Right cardiac atrium (tissue), 5 donors: ENCODE measurements at regions not wholly inside any gene's neighbourhood (a gene's known extent, or its start where the extent isn't known, plus 50 kb on each side); places are given as distances from the start of the nearest gene placed in this dataset.

Experiments
- ATAC-seq, 2 donors: fragments of 200-7000 bp; cut with Tn5 transposase; one replicate each; pipeline versions ENCODE4 v1.8.0 to v1.9.1; 2020; ENCODE audit warnings: moderate library complexity in 2 of 2, mild to moderate bottlenecking in 1 of 2
- DNase-seq, 3 donors: peaks; one replicate each; pipeline ENCODE4 v3.0.0-alpha.2; 2020
- H3K27ac ChIP-seq: one replicate; pipeline ENCODE4 v1.5.1; 2013; ENCODE audit warnings: mild to moderate bottlenecking, low read length, control low read depth, moderate library complexity
- H3K27me3 ChIP-seq: one replicate; pipeline ENCODE4 v1.6.1; 2013; ENCODE audit not compliant: control insufficient read depth, insufficient read depth
- H3K4me1 ChIP-seq: one replicate; pipeline ENCODE4 v1.6.1; 2013; ENCODE audit warnings: low read length; ENCODE audit not compliant: control insufficient read depth, insufficient read depth
- H3K4me3 ChIP-seq: one replicate; pipeline ENCODE4 v1.5.1; 2013; ENCODE audit warnings: low read length, control low read depth
- H3K9me3 ChIP-seq: one replicate; pipeline ENCODE4 v1.6.1; 2013; ENCODE audit warnings: low read length; ENCODE audit not compliant: control insufficient read depth
- WGBS: extraction: QIAGEN DNeasy Blood & Tissue Kit; methylation state at CpG from one replicate; pipeline ENCODE4 v1.1.7; 2013; 5-methylcytosine and 5-hydroxymethylcytosine counted together
- intact Hi-C, 4 donors: fragments of 100-400 bp; cut with DNase I; formaldehyde crosslinking; loops; one replicate each; pipeline versions ENCODE4 v1.11.0 to v1.14.0; 2022 to 2023
- donor health status: healthy with polysubstance abuse.
- donor health status: DM: no; HTN: yes; CAD: no.
- donor health status: DM: no; HTN: no; CAD: no.
- donor health status: DM: no; HTN: yes; CAD: no; lungs with severe emphysema.
- donor health status: DM: yes; HTN: yes; CAD: no.

DNA sequence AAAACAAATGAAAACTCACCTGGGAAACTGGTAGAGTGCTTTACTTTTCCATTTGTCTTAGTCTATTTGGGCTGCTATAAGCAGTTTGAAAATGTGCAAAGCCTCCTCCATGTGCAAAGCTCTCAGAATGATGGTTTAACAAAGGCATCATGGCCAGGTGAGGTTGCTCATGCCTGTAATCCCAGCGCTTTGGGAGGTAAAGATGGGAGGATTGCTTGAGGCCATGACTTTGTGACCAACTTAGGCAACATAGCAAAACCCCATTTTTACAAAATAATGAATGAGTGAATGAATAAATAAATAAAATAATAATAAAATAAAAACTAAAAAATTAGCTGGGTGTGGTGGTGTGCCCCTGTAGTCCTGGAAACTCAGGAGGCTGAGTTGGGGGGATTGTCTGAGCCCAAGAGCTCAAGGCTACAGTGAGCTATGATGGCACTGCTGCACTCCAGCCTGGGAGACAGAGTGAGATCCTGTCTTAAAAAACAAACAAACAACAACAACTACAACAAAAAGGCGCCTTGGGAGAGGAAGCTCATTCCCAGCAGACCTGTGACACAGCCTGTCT is 71.8 kb downstream of the MYCN start:
- intact Hi-C loops, result no loop called here
- WGBS, result 80% methylated on average over 2 of the region's 2 CpGs
- Histone ChIP-seq H3K27ac (no peak overlapping the region), H3K4me3 (no peak overlapping the region), H3K4me1 (no peaks in the 10 kb centered on the region), H3K9me3 (no peaks in the 10 kb centered on the region), H3K27me3 (no peaks in the 10 kb centered on the region)
- DNase-seq (no peak), ATAC-seq (no peak)

DNA sequence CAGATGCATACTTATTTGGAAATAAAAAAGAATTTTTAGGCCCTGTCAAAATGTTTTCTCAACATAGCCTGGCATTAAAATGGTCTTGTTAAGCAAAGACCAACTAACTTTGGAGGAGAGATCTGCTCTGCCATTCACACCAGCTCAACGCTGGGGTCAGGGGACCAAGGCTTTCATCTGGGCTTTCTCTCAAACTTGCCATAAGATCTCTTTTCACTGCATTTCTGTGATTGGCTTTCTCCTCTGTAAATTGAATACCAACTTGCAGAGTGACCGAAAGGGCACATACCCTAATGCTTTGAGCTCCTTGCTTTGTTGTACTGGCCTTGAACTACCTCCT is 71.2 kb downstream of the MYCN start:
- ATAC-seq (no peak), DNase-seq (no peak)
- H3K27me3 ChIP-seq, result no peaks in the 10 kb centered on the region
- H3K4me3 ChIP-seq, result no peak overlapping the region
- intact Hi-C loops, result no loop called here
- no peaks in the 10 kb centered on the region for H3K9me3 ChIP-seq
- H3K27ac ChIP-seq, result no peak overlapping the region
- H3K4me1 ChIP-seq, result no peaks in the 10 kb centered on the region
- WGBS, result 91% methylated on average over 2 of the region's 2 CpGs

DNA sequence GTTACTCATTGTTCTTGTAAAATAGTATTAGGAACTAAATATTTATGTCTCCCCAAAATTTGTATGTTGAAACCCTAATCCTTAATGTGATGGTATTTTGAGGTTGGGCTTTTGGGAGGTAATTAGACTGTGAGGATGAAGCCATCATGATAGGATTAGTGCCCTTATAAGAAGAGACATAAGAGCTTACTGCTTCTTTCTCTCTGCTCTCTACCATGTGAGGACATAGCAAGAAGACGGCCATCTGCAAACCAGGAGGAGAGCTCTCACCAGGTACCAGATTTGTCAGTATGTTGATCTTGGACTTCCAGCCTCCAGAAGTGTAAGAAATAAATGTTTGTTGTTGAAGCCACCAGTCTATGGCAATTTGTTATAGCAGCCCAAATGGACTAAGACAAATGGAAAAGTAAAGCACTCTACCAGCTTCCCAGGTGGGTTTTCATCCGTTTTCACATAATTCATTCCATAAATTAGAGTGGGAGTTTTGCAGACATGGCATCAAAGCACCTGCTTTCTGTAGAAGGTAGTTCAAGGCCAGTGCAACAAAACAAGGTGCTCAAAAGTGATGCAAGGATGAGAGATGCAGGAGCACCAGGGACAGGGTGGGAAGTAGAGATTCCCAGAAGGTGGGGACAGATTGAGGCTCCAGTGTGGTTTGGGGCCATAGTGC is 70.7 kb downstream of the MYCN start:
- 89% methylated on average over 2 of the region's 2 CpGs for WGBS
- Histone ChIP-seq H3K4me1 (no peaks in the 10 kb centered on the region), H3K9me3 (no peaks in the 10 kb centered on the region), H3K27me3 (no peaks in the 10 kb centered on the region), H3K4me3 (no peak overlapping the region), H3K27ac (no peak overlapping the region)
- intact Hi-C loops, result no loop called here
- DNase-seq, result no peak
- ATAC-seq, result no peak

GRCh38 chr2:16010011-16010410 is 69.7 kb downstream of the MYCN start:
- Histone ChIP-seq H3K4me3 (no peak overlapping the region), H3K4me1 (no peaks in the 10 kb centered on the region), H3K27ac (no peak overlapping the region), H3K9me3 (no peaks in the 10 kb centered on the region), H3K27me3 (no peaks in the 10 kb centered on the region)
- no peak for ATAC-seq
- 59% methylated on average over 3 of the region's 3 CpGs for WGBS
- DNase-seq, result no peak
- intact Hi-C loops, result no loop called here

DNA sequence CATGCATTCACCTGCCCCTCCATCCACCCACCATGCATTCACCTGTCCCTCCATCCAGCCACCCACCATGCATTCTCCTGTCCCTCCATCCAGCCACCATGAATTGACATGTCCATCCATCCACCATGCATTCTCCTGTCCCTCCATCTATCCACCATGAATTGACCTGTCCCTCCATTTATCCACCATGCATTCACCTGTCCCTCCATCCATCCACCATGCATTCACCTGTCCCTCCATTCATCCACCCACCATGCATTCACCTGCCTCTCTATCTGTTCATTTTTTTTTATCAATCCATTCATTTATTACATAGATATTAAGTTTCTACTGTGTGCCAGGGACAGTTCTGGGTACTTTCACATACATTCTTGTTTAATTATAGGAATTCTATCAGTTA is 69.2 kb downstream of the MYCN start:
- ATAC-seq, result no peak
- Histone ChIP-seq H3K4me3 (no peak overlapping the region), H3K27me3 (no peaks in the 10 kb centered on the region), H3K9me3 (no peaks in the 10 kb centered on the region), H3K4me1 (no peaks in the 10 kb centered on the region), H3K27ac (no peak overlapping the region)
- intact Hi-C loops, result no loop called here
- no peak for DNase-seq

DNA sequence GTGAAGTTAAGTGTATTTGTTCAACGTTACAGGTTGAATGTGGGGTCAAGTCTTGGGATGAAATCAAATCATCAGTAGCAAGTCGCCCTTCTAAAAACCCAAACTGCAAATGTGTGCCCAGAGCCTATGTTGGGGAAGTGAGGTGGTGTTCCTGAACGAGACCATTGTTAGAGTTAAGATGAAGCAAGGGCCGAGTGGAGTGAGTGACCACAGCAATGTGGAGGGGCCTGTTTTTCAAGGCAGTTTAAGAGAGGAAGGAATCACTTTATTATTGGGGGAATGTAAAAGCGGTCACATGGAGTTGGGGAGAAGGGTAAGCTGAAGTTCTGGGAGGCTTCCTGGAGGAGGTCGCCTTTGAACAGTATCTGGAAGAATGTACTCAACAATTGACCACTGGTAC is 68.5 kb downstream of the MYCN start:
- intact Hi-C loops, result no loop called here
- no peak for ATAC-seq
- H3K9me3 ChIP-seq, result no peaks in the 10 kb centered on the region
- no peaks in the 10 kb centered on the region for H3K4me1 ChIP-seq
- no peak overlapping the region for H3K27ac ChIP-seq
- 87% methylated on average over 6 of the region's 6 CpGs for WGBS
- DNase-seq, result no peak
- no peak overlapping the region for H3K4me3 ChIP-seq
- H3K27me3 ChIP-seq, result no peaks in the 10 kb centered on the region

DNA sequence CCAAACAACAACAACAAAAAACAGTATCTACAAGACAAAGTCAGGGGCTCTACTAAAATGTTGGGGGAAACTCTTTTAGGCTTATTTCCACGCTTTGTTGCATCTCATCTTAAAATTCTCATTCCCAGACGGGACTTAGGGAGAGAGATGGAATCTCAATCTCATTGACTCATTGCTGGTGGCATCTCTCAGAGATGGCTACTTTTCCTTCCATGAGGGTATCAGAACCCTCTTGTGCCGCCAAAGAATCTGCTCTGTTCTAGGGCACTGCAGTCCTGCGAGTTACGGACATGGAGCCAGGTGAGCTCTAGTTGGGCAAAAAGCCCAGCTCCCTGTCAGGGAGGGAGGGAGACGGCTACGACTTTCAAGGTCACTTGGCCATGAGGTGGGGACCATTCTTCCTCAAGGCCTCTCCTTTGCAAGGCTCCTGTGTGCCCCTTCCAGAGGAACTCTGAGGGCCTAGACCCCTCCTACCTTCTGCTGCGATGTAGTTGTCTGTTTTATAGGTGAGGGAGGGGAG is 68.0 kb downstream of the MYCN start:
- Histone ChIP-seq H3K27me3 (no peaks in the 10 kb centered on the region), H3K4me3 (no peak overlapping the region), H3K4me1 (no peaks in the 10 kb centered on the region), H3K27ac (no peak overlapping the region), H3K9me3 (no peaks in the 10 kb centered on the region)
- WGBS, result 69% methylated on average over 8 of the region's 8 CpGs
- no peak for ATAC-seq
- intact Hi-C loops, result no loop called here
- no peak for DNase-seq

- WGBS, result 84% methylated on average over 6 of the region's 6 CpGs
- intact Hi-C loops, result no loop called here
- no peaks in the 10 kb centered on the region for H3K9me3 ChIP-seq
- ATAC-seq (no peak), DNase-seq (no peak)
- H3K4me3 ChIP-seq, result no peak overlapping the region
- no peaks in the 10 kb centered on the region for H3K4me1 ChIP-seq
- H3K27ac ChIP-seq, result no peak overlapping the region
- no peaks in the 10 kb centered on the region for H3K27me3 ChIP-seq
Observed at GRCh38 chr2:16007167-16007934, 67.0 kb downstream of the MYCN start.

DNA sequence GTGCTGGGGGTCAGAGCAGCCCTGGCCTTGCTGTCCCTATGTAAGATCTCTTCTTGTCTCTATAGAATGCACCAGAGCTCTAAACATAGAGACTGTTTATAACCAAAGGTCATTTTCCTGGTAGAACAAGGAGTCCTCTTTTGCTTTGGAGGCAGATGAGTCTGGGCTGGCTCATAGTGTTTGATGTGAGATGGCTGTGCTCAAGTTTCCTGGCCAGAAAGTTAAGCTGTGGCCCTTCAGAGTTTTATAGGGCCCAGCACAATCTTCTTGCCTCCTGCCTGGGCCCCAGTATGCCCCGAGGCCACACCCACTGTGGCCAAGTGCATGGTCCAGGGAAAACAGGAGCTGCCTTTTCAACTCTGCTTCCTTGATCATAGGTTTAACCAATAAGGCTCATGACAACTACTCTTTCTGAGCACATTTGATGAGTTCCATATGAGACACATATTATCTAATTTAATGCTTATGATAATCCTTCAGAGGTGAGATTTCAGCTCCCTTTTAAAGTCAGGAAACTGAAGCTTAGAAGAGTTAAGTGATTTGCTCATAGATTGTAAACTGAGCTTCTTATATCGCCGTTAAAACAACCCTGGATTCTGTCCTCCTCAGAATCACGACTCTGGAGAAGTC is 66.3 kb downstream of the MYCN start:
- 84% methylated on average over 4 of the region's 4 CpGs for WGBS
- Histone ChIP-seq H3K27me3 (no peaks in the 10 kb centered on the region), H3K27ac (no peak overlapping the region), H3K4me3 (no peak overlapping the region), H3K4me1 (no peaks in the 10 kb centered on the region), H3K9me3 (no peaks in the 10 kb centered on the region)
- no peak for ATAC-seq
- intact Hi-C loops, result no loop called here
- DNase-seq, result no peak

- H3K27me3 ChIP-seq, result no peaks in the 10 kb centered on the region
- DNase-seq, result peak in 1 of 3 donors; percentile 58
- no peak overlapping the region for H3K4me3 ChIP-seq
- H3K4me1 ChIP-seq, result no peaks in the 10 kb centered on the region
- peak; percentile 49 to 60 for ATAC-seq
- H3K27ac ChIP-seq, result no peak overlapping the region
- no peaks in the 10 kb centered on the region for H3K9me3 ChIP-seq
- intact Hi-C loops, result no loop called here
- 63% methylated on average over 6 of the region's 6 CpGs for WGBS
Observed at GRCh38 chr2:16005816-16006536, 65.6 kb downstream of the MYCN start.

GRCh38 chr2:16005389-16005788 is 65.0 kb downstream of the MYCN start:
- no peaks in the 10 kb centered on the region for H3K9me3 ChIP-seq
- no peaks in the 10 kb centered on the region for H3K4me1 ChIP-seq
- H3K4me3 ChIP-seq, result no peak overlapping the region
- 99% methylated on average over 2 of the region's 2 CpGs for WGBS
- intact Hi-C loops, result no loop called here
- no peak for ATAC-seq
- H3K27me3 ChIP-seq, result no peaks in the 10 kb centered on the region
- DNase-seq, result no peak
- no peak overlapping the region for H3K27ac ChIP-seq
